ENCODE measurements at regions not wholly inside any gene's neighbourhood (a gene's known extent, or its start where the extent isn't known, plus 50 kb on each side); places are given as distances from the start of the nearest gene placed in this dataset.
"Not testable (repeated sequence)": the region's sequence is repeated elsewhere in the genome, so short reads cannot be mapped to it uniquely, and the experiment has no call there.

- peaks cover 6% of the 10 kb centered on the region; the same call in 1 of the 2 replicates for H3K4me1 ChIP-seq (ENCODE audit: control insufficient read depth, insufficient read depth, low read length)
- no peaks in the 10 kb centered on the region for H3K36me3 ChIP-seq (ENCODE audit: control insufficient read depth, insufficient read depth, low read length)
- no peak overlapping the region for H3K27ac ChIP-seq (ENCODE audit: low read depth, low read length)
- peaks cover 62% of the 10 kb centered on the region for H3K27me3 ChIP-seq (ENCODE audit: control insufficient read depth, insufficient read depth, low read length)
- H3K9ac ChIP-seq (ENCODE audit: low read depth, low read length) = no peak overlapping the region
- H3K4me3 ChIP-seq (ENCODE audit: low read depth, low read length) = peak overlapping the region; percentile 73
- no peaks in the 10 kb centered on the region for H3K9me3 ChIP-seq (ENCODE audit: control insufficient read depth, insufficient read depth, low read length)
Measured at GRCh38 chr1:148354913-148355308, 128.2 kb downstream of the PPIAL4G start.

- Histone ChIP-seq H3K9ac (ENCODE audit: low read depth, low read length) (peak overlapping the region; percentile 24; the same call in 1 of the 2 replicates), H3K4me1 (ENCODE audit: control insufficient read depth, insufficient read depth, low read length) (peaks cover 6% of the 10 kb centered on the region; the same call in 1 of the 2 replicates), H3K9me3 (ENCODE audit: control insufficient read depth, insufficient read depth, low read length) (no peaks in the 10 kb centered on the region), H3K36me3 (ENCODE audit: control insufficient read depth, insufficient read depth, low read length) (no peaks in the 10 kb centered on the region), H3K27me3 (ENCODE audit: control insufficient read depth, insufficient read depth, low read length) (peaks cover 63% of the 10 kb centered on the region), H3K27ac (ENCODE audit: low read depth, low read length) (no peak overlapping the region), H3K4me3 (ENCODE audit: low read depth, low read length) (peak overlapping the region; percentile 73)
Measured at GRCh38 chr1:148354284-148354912, 128.7 kb downstream of the PPIAL4G start.

DNA sequence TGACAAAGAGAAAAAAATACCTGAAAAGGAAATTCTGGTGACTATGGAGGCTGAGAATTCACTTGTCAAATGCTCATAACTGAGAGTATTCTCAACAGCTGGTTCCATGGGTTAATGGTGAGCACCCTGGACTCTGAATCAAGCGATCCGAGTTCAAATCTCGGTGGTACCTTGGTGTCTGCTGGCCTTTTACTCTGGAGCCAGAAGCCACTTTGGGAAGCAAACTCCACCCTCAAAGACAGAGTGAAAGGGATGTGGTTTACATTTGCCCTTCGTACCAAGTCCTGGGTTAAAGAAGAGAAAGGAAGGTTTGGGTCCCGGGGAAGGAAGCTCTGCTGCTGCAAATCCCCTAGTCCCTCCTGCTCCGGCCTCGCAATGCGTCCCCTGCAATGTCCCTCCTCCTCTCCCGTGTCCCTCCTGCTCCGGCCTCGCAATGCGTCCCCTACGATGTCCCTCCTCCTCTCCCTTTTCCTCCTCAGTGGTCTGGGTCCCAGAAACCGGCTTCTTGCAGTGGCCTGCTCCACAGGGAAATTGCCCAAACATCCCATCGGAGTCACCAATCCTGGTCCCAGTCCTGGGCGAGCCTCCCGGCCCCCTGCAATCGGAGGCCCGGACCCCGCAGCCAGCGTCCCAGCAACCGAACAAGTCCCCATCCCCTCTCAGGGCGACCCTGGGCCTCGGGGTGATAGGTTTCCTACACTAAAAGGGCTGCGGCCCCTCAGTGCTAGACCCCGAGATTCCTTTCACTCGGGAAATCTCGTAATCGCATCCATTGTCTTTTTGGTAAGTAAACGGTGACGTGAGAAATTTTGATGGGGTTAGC lies 129.4 kb downstream of the PPIAL4G start:
- Histone ChIP-seq H3K4me3 (ENCODE audit: low read depth, low read length) (peak overlapping the region; percentile 73), H3K27me3 (ENCODE audit: control insufficient read depth, insufficient read depth, low read length) (peaks cover 63% of the 10 kb centered on the region), H3K9ac (ENCODE audit: low read depth, low read length) (peak overlapping the region; percentile 24; the same call in 1 of the 2 replicates), H3K9me3 (ENCODE audit: control insufficient read depth, insufficient read depth, low read length) (no peaks in the 10 kb centered on the region), H3K27ac (ENCODE audit: low read depth, low read length) (no peak overlapping the region), H3K36me3 (ENCODE audit: control insufficient read depth, insufficient read depth, low read length) (no peaks in the 10 kb centered on the region), H3K4me1 (ENCODE audit: control insufficient read depth, insufficient read depth, low read length) (peaks cover 6% of the 10 kb centered on the region; the same call in 1 of the 2 replicates)

GRCh38 chr1:148352470-148353053 lies 130.5 kb downstream of the PPIAL4G start:
- Histone ChIP-seq H3K27me3 (ENCODE audit: control insufficient read depth, insufficient read depth, low read length) (peaks cover 59% of the 10 kb centered on the region), H3K9ac (ENCODE audit: low read depth, low read length) (no peak overlapping the region), H3K4me3 (ENCODE audit: low read depth, low read length) (peak overlapping the region; percentile 44), H3K36me3 (ENCODE audit: control insufficient read depth, insufficient read depth, low read length) (no peaks in the 10 kb centered on the region), H3K27ac (ENCODE audit: low read depth, low read length) (no peak overlapping the region), H3K9me3 (ENCODE audit: control insufficient read depth, insufficient read depth, low read length) (no peaks in the 10 kb centered on the region), H3K4me1 (ENCODE audit: control insufficient read depth, insufficient read depth, low read length) (peaks cover 6% of the 10 kb centered on the region; the same call in 1 of the 2 replicates)

DNA sequence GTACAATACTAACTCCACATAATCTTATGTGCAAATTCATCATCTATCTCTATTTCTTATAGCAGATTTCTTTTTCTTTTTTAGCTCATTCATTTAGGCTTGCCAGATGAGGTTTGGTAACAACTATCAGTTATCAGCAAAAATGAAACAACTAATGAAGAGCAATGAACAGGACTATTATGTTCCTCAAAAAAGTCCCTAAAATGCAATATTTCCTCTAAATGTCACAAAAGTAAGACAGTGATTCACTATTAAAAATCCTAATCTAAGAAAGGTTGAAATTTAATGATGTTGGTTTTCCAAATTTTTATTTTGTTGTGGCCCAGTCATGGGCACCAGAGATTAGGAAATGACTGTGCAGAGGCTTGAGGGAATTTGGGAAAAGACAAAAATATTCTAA lies 135.3 kb downstream of the PPIAL4G start:
- Histone ChIP-seq H3K36me3 (ENCODE audit: control insufficient read depth, insufficient read depth, low read length) (no peaks in the 10 kb centered on the region), H3K9me3 (ENCODE audit: control insufficient read depth, insufficient read depth, low read length) (no peaks in the 10 kb centered on the region), H3K27ac (ENCODE audit: low read depth, low read length) (no peak overlapping the region), H3K4me3 (ENCODE audit: low read depth, low read length) (no peak overlapping the region), H3K27me3 (ENCODE audit: control insufficient read depth, insufficient read depth, low read length) (peaks cover 25% of the 10 kb centered on the region), H3K4me1 (ENCODE audit: control insufficient read depth, insufficient read depth, low read length) (peaks cover 4% of the 10 kb centered on the region; the same call in 1 of the 2 replicates), H3K9ac (ENCODE audit: low read depth, low read length) (no peak overlapping the region)

DNA sequence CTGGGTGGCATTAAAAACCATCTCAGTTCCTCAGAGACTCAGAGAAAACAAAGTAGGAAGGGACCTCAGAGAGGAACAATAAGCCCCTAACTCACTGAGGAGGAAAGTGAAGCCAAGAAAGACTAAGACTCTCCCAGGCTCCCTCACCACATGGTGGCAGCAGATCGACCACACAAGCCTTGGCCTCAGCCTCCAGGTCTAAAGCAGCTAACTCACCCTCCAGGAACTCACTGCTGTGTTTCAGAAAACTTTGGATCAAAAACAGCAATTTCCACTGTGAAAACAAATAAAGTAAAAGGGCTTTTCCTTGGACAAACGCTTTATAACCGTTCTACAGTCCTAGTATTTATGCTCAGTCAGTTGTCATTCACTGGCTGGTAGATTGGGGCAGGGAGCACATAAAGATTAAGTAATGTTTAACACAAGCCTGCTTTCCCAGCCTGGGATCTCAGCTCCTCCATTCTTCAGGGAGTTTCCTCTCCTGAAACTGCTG lies 137.4 kb downstream of the PPIAL4G start:
- not testable (repeated sequence) for H3K9me3 ChIP-seq (ENCODE audit: control insufficient read depth, insufficient read depth, low read length); H3K9ac ChIP-seq (ENCODE audit: low read depth, low read length); H3K27me3 ChIP-seq (ENCODE audit: control insufficient read depth, insufficient read depth, low read length)

GRCh38 chr1:148344651-148345050 lies 138.5 kb downstream of the PPIAL4G start:
- H3K27me3 ChIP-seq (ENCODE audit: control insufficient read depth, insufficient read depth, low read length); H3K9me3 ChIP-seq (ENCODE audit: control insufficient read depth, insufficient read depth, low read length); H3K4me1 ChIP-seq (ENCODE audit: control insufficient read depth, insufficient read depth, low read length); H3K9ac ChIP-seq (ENCODE audit: low read depth, low read length); H3K4me3 ChIP-seq (ENCODE audit: low read depth, low read length); H3K36me3 ChIP-seq (ENCODE audit: control insufficient read depth, insufficient read depth, low read length); H3K27ac ChIP-seq (ENCODE audit: low read depth, low read length): not testable (repeated sequence)

More for the DNA sequence above, 137.4 kb downstream of the PPIAL4G start:
- H3K4me1 ChIP-seq (ENCODE audit: control insufficient read depth, insufficient read depth, low read length); H3K36me3 ChIP-seq (ENCODE audit: control insufficient read depth, insufficient read depth, low read length); H3K27ac ChIP-seq (ENCODE audit: low read depth, low read length); H3K4me3 ChIP-seq (ENCODE audit: low read depth, low read length): not testable (repeated sequence)

- H3K9ac ChIP-seq (ENCODE audit: low read depth, low read length); H3K4me1 ChIP-seq (ENCODE audit: control insufficient read depth, insufficient read depth, low read length); H3K4me3 ChIP-seq (ENCODE audit: low read depth, low read length); H3K27ac ChIP-seq (ENCODE audit: low read depth, low read length); H3K27me3 ChIP-seq (ENCODE audit: control insufficient read depth, insufficient read depth, low read length); H3K36me3 ChIP-seq (ENCODE audit: control insufficient read depth, insufficient read depth, low read length); H3K9me3 ChIP-seq (ENCODE audit: control insufficient read depth, insufficient read depth, low read length): not testable (repeated sequence)
Measured at GRCh38 chr1:148341729-148342128, 141.4 kb downstream of the PPIAL4G start.

GRCh38 chr1:148336121-148336918 lies 146.8 kb downstream of the PPIAL4G start:
- H3K4me1 ChIP-seq (ENCODE audit: control insufficient read depth, insufficient read depth, low read length); H3K36me3 ChIP-seq (ENCODE audit: control insufficient read depth, insufficient read depth, low read length); H3K4me3 ChIP-seq (ENCODE audit: low read depth, low read length); H3K27ac ChIP-seq (ENCODE audit: low read depth, low read length); H3K9ac ChIP-seq (ENCODE audit: low read depth, low read length); H3K27me3 ChIP-seq (ENCODE audit: control insufficient read depth, insufficient read depth, low read length); H3K9me3 ChIP-seq (ENCODE audit: control insufficient read depth, insufficient read depth, low read length): not testable (repeated sequence)

DNA sequence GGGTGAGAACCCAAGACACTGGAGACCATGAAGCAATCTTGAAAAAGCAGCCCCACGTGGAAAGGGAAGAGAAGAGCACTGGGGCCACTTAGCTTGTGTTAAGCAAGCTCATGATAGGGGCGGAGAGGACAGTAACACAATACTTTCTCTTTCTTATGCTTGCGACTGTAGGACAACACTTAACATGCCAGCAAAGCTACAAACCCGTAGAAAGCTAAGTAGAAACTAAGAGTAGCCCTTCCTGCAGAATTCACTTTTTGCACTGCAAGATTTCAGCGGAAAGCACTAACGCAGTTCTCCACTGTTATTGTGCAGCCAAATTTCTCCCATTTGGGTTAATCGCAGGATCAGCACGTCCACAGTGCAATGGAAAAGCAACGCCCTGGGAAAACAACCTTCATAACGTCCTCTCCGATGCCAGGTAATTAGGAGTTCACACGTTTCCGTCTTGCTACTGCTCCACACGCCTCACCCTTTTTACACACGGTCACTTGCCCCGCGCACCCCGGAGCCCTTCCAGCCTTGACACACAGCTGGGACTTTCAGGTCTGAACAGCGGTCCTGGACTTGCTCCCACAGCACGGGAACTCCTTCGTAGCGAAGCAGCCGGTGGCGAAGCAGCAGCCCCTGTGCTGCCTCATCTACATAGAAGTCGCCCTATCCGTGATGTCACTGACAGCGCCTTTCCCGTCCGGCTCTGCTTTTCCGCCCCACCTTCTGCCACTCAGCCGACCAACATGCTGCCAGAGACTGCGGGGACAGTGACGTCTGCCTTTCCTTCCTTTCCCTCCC lies 148.6 kb downstream of the PPIAL4G start:
- Histone ChIP-seq H3K9me3 (ENCODE audit: control insufficient read depth, insufficient read depth, low read length) (no peaks in the 10 kb centered on the region), H3K36me3 (ENCODE audit: control insufficient read depth, insufficient read depth, low read length) (no peaks in the 10 kb centered on the region), H3K27ac (ENCODE audit: low read depth, low read length) (peak overlapping the region; percentile 97), H3K9ac (ENCODE audit: low read depth, low read length) (peak overlapping the region; percentile 100), H3K4me3 (ENCODE audit: low read depth, low read length) (peak overlapping the region; percentile 74), H3K27me3 (ENCODE audit: control insufficient read depth, insufficient read depth, low read length) (no peaks in the 10 kb centered on the region), H3K4me1 (ENCODE audit: control insufficient read depth, insufficient read depth, low read length) (peaks cover 5% of the 10 kb centered on the region; the same call in 1 of the 2 replicates)

All from HUES48 (cell line).